ENCODE measurements at regions not wholly inside any gene's neighbourhood (a gene's known extent, or its start where the extent isn't known, plus 50 kb on each side); places are given as distances from the start of the nearest gene placed in this dataset.

- intact Hi-C loops (cut with micrococcal nuclease), result no loop called here
- no peak overlapping the region for H2AK9ac ChIP-seq (replicated peaks; ENCODE audit: low read depth, low read length, poor library complexity)
- dilution Hi-C loops (cut with HindIII; ENCODE audit: low sequenced_read_pairs, unreplicated experiment), result no loop called here
These were observed 88.3 kb downstream of the TUBA3C start for GRCh38 chr13:19093369-19093768.

More at GRCh38 chr13:19093369-19093768, 88.3 kb downstream of the TUBA3C start:
- Histone ChIP-seq H2AFZ (replicated peaks; ENCODE audit: low read length, poor library complexity) (no peak overlapping the region), H3K4me3 (ENCODE audit: insufficient read depth, low read depth, low read length) (no peak overlapping the region), H3K23ac (ENCODE audit: low read depth, low read length) (no peak overlapping the region), H3K4me2 (ENCODE audit: low read depth, low read length) (no peak overlapping the region), H3K4ac (ENCODE audit: low read depth, low read length) (no peak overlapping the region), H2BK5ac (ENCODE audit: low read depth, low read length, poor library complexity, severe bottlenecking) (no peak overlapping the region), H3K27ac (ENCODE audit: insufficient read depth, low read length) (no peak overlapping the region), H3K27me3 (ENCODE audit: control insufficient read depth, insufficient read depth, low read length) (no peaks in the 10 kb centered on the region), H4K8ac (ENCODE audit: low read depth in 2 of 2, low read length in 2 of 2) (no peak overlapping the region), H3K18ac (ENCODE audit: low read depth, low read length) (no peak overlapping the region), H3K56ac (ENCODE audit: extremely low read depth, insufficient read depth, low read length) (no peak overlapping the region), H2BK120ac (ENCODE audit: low read depth, low read length) (no peak overlapping the region), H4K91ac (ENCODE audit: insufficient read depth, low read depth, low read length) (no peak overlapping the region), H3K9me3 (ENCODE audit: control insufficient read depth, insufficient read depth, low read length) (peaks cover 46% of the 10 kb centered on the region), H4K20me1 (ENCODE audit: insufficient read depth, low read length) (no peaks in the 10 kb centered on the region), H3K4me1 (ENCODE audit: control insufficient read depth, insufficient read depth, low read length) (no peaks in the 10 kb centered on the region), H3K9me1 (ENCODE audit: insufficient read depth, low read length) (no peaks in the 10 kb centered on the region), H3K9ac (ENCODE audit: low read depth, low read length) (no peak overlapping the region), H3K14ac (replicated peaks; ENCODE audit: low read depth, low read length) (no peak overlapping the region), H2BK15ac (ENCODE audit: low read depth, low read length) (no peak overlapping the region), H2AK5ac (ENCODE audit: low read depth, low read length) (no peak overlapping the region), H3K79me1 (ENCODE audit: low read depth in 1 of 2, low read length in 2 of 2) (no peaks in the 10 kb centered on the region), H3K36me3 (ENCODE audit: control insufficient read depth, insufficient read depth, low read length) (no peaks in the 10 kb centered on the region), H2BK20ac (ENCODE audit: low read depth, low read length) (no peak overlapping the region), H4K5ac (ENCODE audit: low read depth, low read length) (no peak overlapping the region)
- CTCF ChIA-PET, result interaction anchor here (0.8 kb wide), 1 partner anchor 10 kb away, joined by 3 read pairs; no protein-coding TSS in a partner anchor
- TF ChIP-seq RCOR1 (IDR thresholded peaks at IDR 0.05; ENCODE audit: insufficient replicate concordance, low read length) (no peak), CTCF (conservative IDR thresholded peaks at IDR 0.05; ENCODE audit: low read depth, low read length) (no peak), USF2 (IDR thresholded peaks at IDR 0.05; ENCODE audit: low read depth, low read length) (no peak), ELK1 (IDR thresholded peaks at IDR 0.05; ENCODE audit: borderline replicate concordance, low read depth, low read length) (no peak), MXI1 (IDR thresholded peaks at IDR 0.05; ENCODE audit: borderline replicate concordance, low read depth, low read length) (no peak), BHLHE40 (IDR thresholded peaks at IDR 0.05; ENCODE audit: low read depth, low read length) (no peak), NFE2L2 (IDR thresholded peaks at IDR 0.05; ENCODE audit: low read depth, low read length) (no peak), SMC3 (IDR thresholded peaks at IDR 0.05; ENCODE audit: low read depth, low read length) (no peak), MAZ (IDR thresholded peaks at IDR 0.05; ENCODE audit: borderline replicate concordance, low read depth, low read length) (no peak), CEBPB (IDR thresholded peaks at IDR 0.05; ENCODE audit: low read depth, low read length) (no peak), CHD1 (IDR thresholded peaks at IDR 0.05; ENCODE audit: low read depth, low read length) (no peak), MAFK (IDR thresholded peaks at IDR 0.05; ENCODE audit: low read depth, low read length) (no peak)
- in situ Hi-C loops (cut with MboI; ENCODE audit: low sequenced_read_pairs), result no loop called here
- DNase-seq, result no peak
- no CpG with 5 or more reads among the region's 1 CpG for WGBS, 2 experiments (ENCODE audit: extremely low coverage in 2 of 2, insufficient read length in 1 of 2)
- POLR2A ChIA-PET (ENCODE audit: unreplicated experiment), result no interaction called here
- ATAC-seq (ENCODE audit: low read depth), result no peak
- BruUV-seq (replicated peaks), result no TSS peak
